ENCODE measurements at regions not wholly inside any gene's neighbourhood (a gene's known extent, or its start where the extent isn't known, plus 50 kb on each side); places are given as distances from the start of the nearest gene placed in this dataset.

GRCh38 chr15:95684693-95685115 is 645.8 kb upstream of the NR2F2 start:
- TF ChIP-seq CTCF (optimal IDR thresholded peaks at IDR 0.05 in 1 of 3, IDR thresholded peaks at IDR 0.05 in 1 of 3, conservative IDR thresholded peaks at IDR 0.05 in 1 of 3; ENCODE audit: extremely low read depth in 1 of 3, insufficient read depth in 2 of 3, low read length in 3 of 3) (no peak), EZH2 (IDR thresholded peaks at IDR 0.05; ENCODE audit: low read length) (no peak)

All from keratinocyte (primary cell).